ENCODE measurements at regions not wholly inside any gene's neighbourhood (a gene's known extent, or its start where the extent isn't known, plus 50 kb on each side); places are given as distances from the start of the nearest gene placed in this dataset.
A peak's percentile ranks its signal among the peaks of the same experiment; 100 is the strongest.

DNA sequence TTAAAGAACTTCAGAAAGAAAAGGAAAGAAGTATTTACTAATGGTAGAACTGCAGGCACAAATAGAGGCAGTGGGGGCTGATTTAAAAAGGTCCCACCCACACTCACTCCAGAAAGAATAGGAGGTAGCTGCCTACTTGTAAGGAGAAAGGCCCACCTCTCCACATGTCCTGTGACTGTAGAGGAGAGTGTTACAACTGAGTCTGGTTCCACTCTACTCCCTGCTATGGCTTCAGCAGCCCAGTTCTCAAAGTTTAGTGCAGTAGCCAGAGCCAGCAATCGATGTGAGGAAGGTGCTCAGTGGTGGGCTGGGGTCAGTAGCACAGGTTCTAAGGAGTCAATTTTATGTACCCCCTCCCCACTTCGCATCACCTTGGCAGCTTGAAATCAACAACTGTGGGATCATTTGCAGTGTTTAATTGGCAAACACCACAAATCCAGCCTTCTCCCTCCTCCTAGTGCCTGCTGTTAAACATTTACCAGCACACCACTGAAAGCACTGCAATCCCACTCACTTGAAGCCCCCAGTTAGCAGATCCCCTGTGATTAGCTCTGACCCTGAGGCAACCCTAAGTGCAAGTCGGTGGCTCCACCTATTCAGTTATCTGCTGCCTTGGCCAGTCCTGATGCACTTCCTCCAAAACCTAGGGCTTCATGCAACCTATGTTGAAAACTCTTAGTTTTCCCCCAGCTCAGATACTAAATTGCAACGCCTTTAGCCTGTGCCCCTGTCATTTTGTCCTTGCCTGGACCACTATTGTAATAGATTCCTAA is 146.6 kb downstream of the BBOX1 start:
- ChIA-PET CTCF (interaction anchor here (6.0 kb wide), 1 partner anchor 298 kb away, joined by 66 read pairs; no protein-coding TSS in a partner anchor), POLR2A (no interaction called here)
- Histone ChIP-seq H3K9me3 (ENCODE audit: control insufficient read depth in 2 of 3, low read length in 3 of 3) (no peaks in the 10 kb centered on the region), H3K36me3 (ENCODE audit: control insufficient read depth in 2 of 3, insufficient read depth in 3 of 3, low read length in 3 of 3) (no peaks in the 10 kb centered on the region), H3K4me1 (ENCODE audit: control insufficient read depth in 2 of 2, insufficient read depth in 2 of 2, low read length in 2 of 2) (no peaks in the 10 kb centered on the region), H3K4me3 (ENCODE audit: low read length) (no peak overlapping the region), H3K27ac (ENCODE audit: low read depth, low read length) (no peak overlapping the region), H3K27me3 (ENCODE audit: control insufficient read depth in 2 of 2, insufficient read depth in 2 of 2, low read length in 2 of 2) (no peaks in the 10 kb centered on the region)
- H3K9me3 Mint-ChIP-seq = no peaks in the 10 kb centered on the region
- no peak overlapping the region for H3K4me3 Mint-ChIP-seq
- no peaks in the 10 kb centered on the region for H3K4me1 Mint-ChIP-seq
- intact Hi-C loops (cut with micrococcal nuclease) = no loop called here
- ATAC-seq (no peak), DNase-seq (no peak)
- H3K36me3 Mint-ChIP-seq = no peaks in the 10 kb centered on the region
- no peak overlapping the region for H3K27ac Mint-ChIP-seq
- peaks cover 3 to 33% (median 25%) of the 10 kb centered on the region in 5 donors for H3K27me3 Mint-ChIP-seq

DNA sequence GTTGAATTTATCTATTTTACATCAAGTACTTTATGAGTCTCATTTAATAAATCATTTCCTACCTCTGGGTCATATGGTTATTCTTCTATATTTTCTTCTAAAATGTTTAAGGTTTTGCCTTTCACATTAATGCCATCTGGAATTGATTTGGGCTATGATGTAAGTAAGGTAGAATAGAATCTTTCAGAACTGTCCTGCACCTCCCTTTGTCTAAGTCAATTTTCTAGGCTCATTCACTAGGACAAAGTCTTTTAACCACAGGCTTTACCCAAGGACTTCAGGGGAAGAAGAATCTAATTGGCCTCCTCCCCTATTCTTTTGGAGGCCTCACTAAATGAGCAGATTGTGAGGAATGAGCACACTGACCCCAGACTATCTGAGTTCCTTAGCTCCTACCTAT is 146.0 kb downstream of the BBOX1 start:
- Mint-ChIP-seq H3K27ac (no peak overlapping the region), H3K4me1 (no peaks in the 10 kb centered on the region), H3K36me3 (no peaks in the 10 kb centered on the region), H3K9me3 (no peaks in the 10 kb centered on the region), H3K4me3 (no peak overlapping the region), H3K27me3 (peaks cover 3 to 38% (median 30%) of the 10 kb centered on the region in 5 donors)
- Histone ChIP-seq H3K4me3 (ENCODE audit: low read length) (no peak overlapping the region), H3K4me1 (ENCODE audit: control insufficient read depth in 2 of 2, insufficient read depth in 2 of 2, low read length in 2 of 2) (no peaks in the 10 kb centered on the region), H3K27me3 (ENCODE audit: control insufficient read depth in 2 of 2, insufficient read depth in 2 of 2, low read length in 2 of 2) (no peaks in the 10 kb centered on the region), H3K9me3 (ENCODE audit: control insufficient read depth in 2 of 3, low read length in 3 of 3) (no peaks in the 10 kb centered on the region), H3K27ac (ENCODE audit: low read depth, low read length) (no peak overlapping the region), H3K36me3 (ENCODE audit: control insufficient read depth in 2 of 3, insufficient read depth in 3 of 3, low read length in 3 of 3) (no peaks in the 10 kb centered on the region)
- no peak for DNase-seq
- ATAC-seq = no peak
- CTCF ChIA-PET = interaction anchor here (6.0 kb wide), 1 partner anchor 299 kb away, joined by 66 read pairs; no protein-coding TSS in a partner anchor
- intact Hi-C loops (cut with micrococcal nuclease) = no loop called here
- POLR2A ChIA-PET = no interaction called here

DNA sequence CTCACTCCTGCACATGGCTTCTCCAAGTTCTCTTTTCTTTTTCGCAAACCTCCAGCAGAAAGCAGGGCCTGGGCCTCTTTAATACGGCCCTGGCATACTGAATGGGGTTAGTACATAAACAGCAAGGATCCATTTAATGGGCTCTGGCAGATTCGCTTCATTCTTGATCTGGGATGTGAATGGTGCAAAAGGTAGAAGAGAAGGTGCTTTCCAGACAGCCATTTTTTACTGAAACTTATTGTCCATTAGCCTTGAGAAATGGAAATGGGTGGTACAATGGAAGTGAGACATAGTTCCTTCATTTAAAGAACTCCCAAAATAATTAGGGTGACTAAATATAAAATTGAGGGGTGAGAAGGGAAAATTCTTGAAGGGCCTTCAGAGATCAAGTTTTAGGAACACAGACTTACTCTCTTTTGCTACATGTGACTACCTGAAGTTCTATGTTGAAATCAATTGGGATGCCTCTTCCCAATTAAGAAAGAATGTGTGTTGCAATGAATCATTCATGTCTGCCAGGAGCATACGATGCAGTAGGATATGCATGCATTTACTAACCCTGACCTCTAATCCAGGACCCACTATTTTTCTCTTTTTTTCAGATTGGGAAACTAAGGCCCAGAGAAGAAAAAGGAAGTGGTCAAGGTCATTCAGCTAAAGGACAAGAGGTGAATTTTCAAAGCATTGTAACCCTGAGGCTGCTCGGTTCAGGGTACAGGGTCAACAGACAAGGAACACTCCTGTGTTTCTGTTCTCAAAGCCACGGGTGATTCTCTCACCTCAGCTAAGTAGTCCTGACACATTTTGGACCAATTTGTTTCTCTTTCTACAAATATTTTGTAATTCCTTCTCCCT is 144.1 kb downstream of the BBOX1 start:
- Mint-ChIP-seq H3K36me3 (no peaks in the 10 kb centered on the region), H3K9me3 (no peaks in the 10 kb centered on the region), H3K4me1 (no peaks in the 10 kb centered on the region), H3K27ac (no peak overlapping the region), H3K27me3 (peaks cover 3 to 25% (median 21%) of the 10 kb centered on the region in 5 donors), H3K4me3 (no peak overlapping the region)
- Histone ChIP-seq H3K27me3 (ENCODE audit: control insufficient read depth in 2 of 2, insufficient read depth in 2 of 2, low read length in 2 of 2) (no peaks in the 10 kb centered on the region), H3K4me3 (ENCODE audit: low read length) (no peak overlapping the region), H3K36me3 (ENCODE audit: control insufficient read depth in 2 of 3, insufficient read depth in 3 of 3, low read length in 3 of 3) (no peaks in the 10 kb centered on the region), H3K4me1 (ENCODE audit: control insufficient read depth in 2 of 2, insufficient read depth in 2 of 2, low read length in 2 of 2) (no peaks in the 10 kb centered on the region), H3K27ac (ENCODE audit: low read depth, low read length) (no peak overlapping the region), H3K9me3 (ENCODE audit: control insufficient read depth in 2 of 3, low read length in 3 of 3) (no peaks in the 10 kb centered on the region)
- no peak for ATAC-seq
- intact Hi-C loops (cut with micrococcal nuclease) = loop anchor here (1.0 kb wide), 3 partner anchors 302 to 315 kb away; no protein-coding TSS in a partner anchor
- CTCF ChIA-PET = interaction anchor here (0.7 to 6.0 kb wide), 3 partner anchors 301 to 314 kb away, joined by 4 to 66 read pairs (median 5); no protein-coding TSS in a partner anchor
- no peak for DNase-seq
- POLR2A ChIA-PET = no interaction called here

DNA sequence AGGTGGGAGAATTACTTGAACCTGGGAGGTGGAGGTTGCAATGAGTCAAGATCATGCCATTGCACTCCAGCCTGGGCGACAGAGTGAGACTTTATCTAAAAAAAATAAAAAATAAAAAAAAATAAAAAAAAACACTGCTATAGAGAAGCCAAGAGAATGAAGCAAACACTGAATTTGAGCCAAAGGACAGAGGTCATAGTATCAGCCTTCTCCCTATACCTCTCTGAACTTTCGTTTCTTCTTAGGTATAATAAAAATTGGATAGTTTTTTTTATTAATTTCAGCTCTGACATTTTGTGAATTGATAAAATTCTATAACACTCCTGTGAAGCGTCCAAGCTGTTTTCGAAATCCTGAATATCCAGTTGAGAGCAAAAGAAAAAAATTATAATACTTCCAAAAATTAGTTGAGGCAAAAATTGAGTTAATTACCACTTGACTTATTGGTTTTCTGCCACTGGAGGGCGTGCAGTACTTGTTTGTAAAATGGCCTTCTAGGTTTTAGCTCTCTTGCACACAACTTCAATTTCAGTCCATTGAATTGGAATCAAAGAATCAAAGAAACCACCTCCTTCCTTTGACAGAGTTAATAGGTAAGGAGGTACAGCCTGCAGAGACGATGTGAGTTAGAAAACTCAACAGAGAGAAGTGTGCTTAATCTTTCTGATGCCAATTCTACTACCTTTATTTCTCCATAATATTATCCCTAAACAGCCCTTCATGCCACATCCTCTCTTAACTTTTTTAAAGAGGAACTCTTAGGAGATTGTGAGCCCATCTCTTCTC is 143.2 kb downstream of the BBOX1 start:
- no peaks in the 10 kb centered on the region for H3K27me3 ChIP-seq (ENCODE audit: control insufficient read depth in 2 of 2, insufficient read depth in 2 of 2, low read length in 2 of 2)
- no peaks in the 10 kb centered on the region for H3K9me3 ChIP-seq (ENCODE audit: control insufficient read depth in 2 of 3, low read length in 3 of 3)
- intact Hi-C loops (cut with micrococcal nuclease) = loop anchor here (1.0 kb wide), 3 partner anchors 302 to 315 kb away; no protein-coding TSS in a partner anchor
- DNase-seq (peak in 7 of 9 donors; percentile 14 to 45 (median 29)), ATAC-seq (peak; percentile 46)
- H3K4me1 ChIP-seq (ENCODE audit: control insufficient read depth in 2 of 2, insufficient read depth in 2 of 2, low read length in 2 of 2) = no peaks in the 10 kb centered on the region
- no peak overlapping the region for H3K4me3 Mint-ChIP-seq
- H3K36me3 ChIP-seq (ENCODE audit: control insufficient read depth in 2 of 3, insufficient read depth in 3 of 3, low read length in 3 of 3) = no peaks in the 10 kb centered on the region
- ChIA-PET POLR2A (no interaction called here), CTCF (interaction anchor here (0.7 to 6.0 kb wide), 3 partner anchors 301 to 314 kb away, joined by 4 to 66 read pairs (median 5); no protein-coding TSS in a partner anchor)
- peaks cover 3 to 19% (median 16%) of the 10 kb centered on the region in 5 donors for H3K27me3 Mint-ChIP-seq
- no peaks in the 10 kb centered on the region for H3K9me3 Mint-ChIP-seq
- H3K27ac Mint-ChIP-seq = no peak overlapping the region
- no peaks in the 10 kb centered on the region for H3K4me1 Mint-ChIP-seq
- H3K4me3 ChIP-seq (ENCODE audit: low read length) = no peak overlapping the region
- H3K36me3 Mint-ChIP-seq = no peaks in the 10 kb centered on the region
- no peak overlapping the region for H3K27ac ChIP-seq (ENCODE audit: low read depth, low read length)

DNA sequence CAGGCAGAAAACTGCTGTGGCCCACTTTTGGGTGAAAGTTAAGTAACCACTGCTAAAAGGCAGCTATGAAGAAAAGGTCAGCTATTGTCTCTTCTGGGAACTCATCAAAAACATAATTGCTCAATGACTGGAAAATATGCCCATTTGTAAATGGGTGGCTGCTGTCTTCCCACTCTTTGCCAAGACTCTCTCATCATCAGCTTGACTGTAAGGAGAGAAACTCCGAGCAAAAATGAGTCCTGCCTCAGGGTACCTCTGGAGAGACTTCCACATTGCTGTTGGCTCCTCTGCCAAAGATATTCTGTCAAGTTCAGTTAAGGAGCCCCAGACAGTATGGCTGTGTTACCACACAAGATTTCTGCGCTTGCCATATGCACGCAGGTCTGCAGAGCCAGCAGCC is 138.7 kb downstream of the BBOX1 start:
- CTCF ChIA-PET = interaction anchor here (1.1 kb wide), 1 partner anchor 306 kb away, joined by 3 read pairs; no protein-coding TSS in a partner anchor
- no peaks in the 10 kb centered on the region for H3K36me3 ChIP-seq (ENCODE audit: control insufficient read depth in 2 of 3, insufficient read depth in 3 of 3, low read length in 3 of 3)
- Mint-ChIP-seq H3K36me3 (no peaks in the 10 kb centered on the region), H3K4me3 (no peak overlapping the region), H3K4me1 (no peaks in the 10 kb centered on the region), H3K27me3 (peaks cover 0 to 17% (median 6%) of the 10 kb centered on the region in 5 donors), H3K27ac (no peak overlapping the region), H3K9me3 (peaks cover 0 to 1% (median 0%) of the 10 kb centered on the region in 11 donors)
- no peak for DNase-seq
- H3K4me1 ChIP-seq (ENCODE audit: control insufficient read depth in 2 of 2, insufficient read depth in 2 of 2, low read length in 2 of 2) = no peaks in the 10 kb centered on the region
- no peaks in the 10 kb centered on the region for H3K27me3 ChIP-seq (ENCODE audit: control insufficient read depth in 2 of 2, insufficient read depth in 2 of 2, low read length in 2 of 2)
- no peaks in the 10 kb centered on the region for H3K9me3 ChIP-seq (ENCODE audit: control insufficient read depth in 2 of 3, low read length in 3 of 3)
- H3K4me3 ChIP-seq (ENCODE audit: low read length) = no peak overlapping the region
- no peak overlapping the region for H3K27ac ChIP-seq (ENCODE audit: low read depth, low read length)
- ATAC-seq = no peak
- intact Hi-C loops (cut with micrococcal nuclease) = no loop called here
- POLR2A ChIA-PET = no interaction called here

DNA sequence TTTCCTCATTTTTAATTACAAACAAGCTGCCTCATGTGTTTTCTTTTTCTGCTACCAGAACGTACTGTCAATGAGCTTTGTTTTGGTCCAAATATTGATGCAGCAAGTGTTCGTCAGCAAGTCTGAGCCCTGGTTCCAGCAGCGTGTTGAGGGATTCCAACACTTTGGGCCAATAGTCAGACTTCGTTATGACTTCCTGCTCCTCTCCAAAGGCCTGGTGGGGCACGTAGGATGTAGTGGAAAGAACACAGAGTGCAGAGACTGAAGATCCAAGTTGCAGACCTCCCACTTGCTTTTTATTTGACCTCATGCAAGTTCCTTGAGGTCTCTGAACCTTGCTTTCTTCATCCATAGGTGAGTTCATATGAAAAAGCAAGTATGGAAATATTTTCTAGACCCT is 138.2 kb downstream of the BBOX1 start:
- Mint-ChIP-seq H3K4me3 (no peak overlapping the region), H3K27me3 (peaks cover 0 to 17% (median 10%) of the 10 kb centered on the region in 5 donors), H3K4me1 (no peaks in the 10 kb centered on the region), H3K9me3 (peaks cover 0 to 1% (median 0%) of the 10 kb centered on the region in 11 donors), H3K36me3 (no peaks in the 10 kb centered on the region), H3K27ac (no peak overlapping the region)
- Histone ChIP-seq H3K4me1 (ENCODE audit: control insufficient read depth in 2 of 2, insufficient read depth in 2 of 2, low read length in 2 of 2) (no peaks in the 10 kb centered on the region), H3K9me3 (ENCODE audit: control insufficient read depth in 2 of 3, low read length in 3 of 3) (no peaks in the 10 kb centered on the region), H3K4me3 (ENCODE audit: low read length) (no peak overlapping the region), H3K36me3 (ENCODE audit: control insufficient read depth in 2 of 3, insufficient read depth in 3 of 3, low read length in 3 of 3) (no peaks in the 10 kb centered on the region), H3K27me3 (ENCODE audit: control insufficient read depth in 2 of 2, insufficient read depth in 2 of 2, low read length in 2 of 2) (no peaks in the 10 kb centered on the region), H3K27ac (ENCODE audit: low read depth, low read length) (no peak overlapping the region)
- ChIA-PET CTCF (interaction anchor here (1.1 kb wide), 1 partner anchor 307 kb away, joined by 3 read pairs; no protein-coding TSS in a partner anchor), POLR2A (no interaction called here)
- intact Hi-C loops (cut with micrococcal nuclease) = no loop called here
- DNase-seq = no peak
- ATAC-seq = no peak
